Heart left ventricle (tissue), 16 donors: ENCODE measurements at regions not wholly inside any gene's neighbourhood (a gene's known extent, or its start where the extent isn't known, plus 50 kb on each side); places are given as distances from the start of the nearest gene placed in this dataset.
"Not testable (repeated sequence)": the region's sequence is repeated elsewhere in the genome, so short reads cannot be mapped to it uniquely, and the experiment has no call there.

ENCODE experiments used
- ATAC-seq, 4 donors: fragments of 200-7000 bp; cut with Tn5 transposase; one replicate each; pipeline ENCODE4 v1.9.1; 2020 to 2022; ENCODE audit warnings: moderate library complexity in 4 of 4, mild to moderate bottlenecking in 3 of 4, moderate number of reproducible peaks in 1 of 4
- DNase-seq, 5 donors: peaks; one replicate each; pipeline ENCODE4 v3.0.0-alpha.2; 2020
- H3K27ac ChIP-seq, 12 donors: fragments of 200-600 bp; sonication (generic) in 4 of 12; one replicate each; pipeline versions ENCODE4 v1.5.0 to v1.8.0; 2016 to 2022; ENCODE audit warnings: mild to moderate bottlenecking in 2 of 12
- H3K27me3 ChIP-seq, 9 donors: fragments of 200-600 bp; sonication (generic) in 2 of 9; one replicate each; pipeline versions ENCODE4 v1.5.1 to v1.8.0; 2016 to 2022; ENCODE audit warnings: mild to moderate bottlenecking in 3 of 9
- H3K36me3 ChIP-seq, 9 donors: fragments of 200-600 bp; sonication (generic) in 2 of 9; one replicate each; pipeline versions ENCODE4 v1.5.0 to v1.8.0; 2018 to 2022; ENCODE audit warnings: mild to moderate bottlenecking in 2 of 9
- H3K4me1 ChIP-seq, 12 donors: fragments of 200-600 bp; sonication (generic) in 4 of 12; one replicate each; pipeline versions ENCODE4 v1.5.0 to v1.8.0; 2016 to 2022; ENCODE audit warnings: mild to moderate bottlenecking in 3 of 12
- H3K4me3 ChIP-seq, 12 donors: fragments of 200-600 bp; sonication (generic) in 4 of 12; one replicate each; pipeline versions ENCODE4 v1.5.0 to v1.8.0; 2017 to 2022; ENCODE audit warnings: mild to moderate bottlenecking in 9 of 12, moderate library complexity in 4 of 12
- H3K9me3 ChIP-seq, 12 donors: fragments of 200-600 bp; sonication (generic) in 4 of 12; one replicate each; pipeline versions ENCODE4 v1.5.0 to v1.8.0; 2016 to 2022; ENCODE audit warnings: mild to moderate bottlenecking in 1 of 12
- CTCF ChIP-seq, 12 donors: fragments of 200-600 bp; sonication (generic) in 4 of 12; IDR thresholded peaks; one replicate each; pipeline versions ENCODE4 v1.5.0 to v1.8.0; 2018 to 2022; ENCODE audit warnings: antibody characterized with exemption in 12 of 12, mild to moderate bottlenecking in 5 of 12
- POLR2A ChIP-seq, 2 donors: fragments of 450-650 bp; IDR thresholded peaks; one replicate each; pipeline ENCODE4 v1.6.1; 2017; ENCODE audit warnings: antibody characterized with exemption in 2 of 2, mild to moderate bottlenecking in 2 of 2, moderate library complexity in 2 of 2
- WGBS, 4 donors: extraction: QIAGEN DNeasy Blood & Tissue Kit in 2 of 4; methylation state at CpG; one replicate each; pipeline versions ENCODE4 v1.1.5 to v1.1.7; 2013 to 2018; 5-methylcytosine and 5-hydroxymethylcytosine counted together
- intact Hi-C, 10 donors: fragments of 100-400 bp; cut with DNase I; formaldehyde crosslinking; loops; one replicate each; pipeline versions ENCODE4 v1.11.1 to v1.14.2; 2022
- donor health status: ischemic (EF 13 %, LVEDD 7.1; RV severe dilation, severe dysfunction).
- donor health status: healthy with polysubstance abuse.
- donor health status: DM: no; HTN: yes; CAD: no.
- donor health status: DM: no; HTN: no; CAD: no.
- donor health status: ischemic (EF 25% LVEDD 6.9; RV normal size, moderate dysfunction).
- donor health status: ischemic (EF 25% LVEDD 5.7; RV mildly dilated, moderate dysfunction).
- donor health status: healthy.
- donor health status: DM: yes; HTN: yes; CAD: no.
- donor health status: ischemic (EF 35%, LVEDD 5.7; RV mildly dilated, moderate dysfunction).
- donor health status: nonischemic (EF 11% LVEDD 7.7; RV severe dilation, severe dysfunction).
- donor health status: DM: yes; HTN: yes; CAD: no.
- donor health status: PGD.
- donor health status: ischemic (EF 29% LVEDD 5.4; RV normal size, mild dysfunction).
- donor health status: nonischemic (EF 23%, LVEDD 6.1; RV moderate dilation, normal function).

DNA sequence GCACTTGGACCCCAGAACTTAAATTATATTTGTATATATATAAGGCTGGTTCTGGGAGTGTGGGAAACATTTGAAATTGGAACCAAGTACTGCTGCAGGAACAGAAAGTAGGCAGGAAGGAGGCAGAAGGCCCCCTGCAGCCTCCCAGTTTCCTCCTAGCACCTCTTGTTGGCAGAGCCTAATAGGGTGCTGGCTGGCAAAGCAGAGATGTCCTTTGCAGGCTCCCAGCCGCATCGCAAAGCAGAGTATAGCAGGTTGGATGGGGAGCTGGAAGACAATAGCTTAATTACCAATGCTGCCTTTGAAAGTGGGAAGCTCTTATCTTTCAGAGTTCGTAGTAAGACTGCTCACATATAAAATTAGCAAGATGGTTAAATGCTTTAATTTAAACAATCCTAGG is 370.8 kb upstream of the C11orf87 start:
- no peak for TF ChIP-seq POLR2A (IDR thresholded peaks at IDR 0.05)
- ATAC-seq: no peak
- Histone ChIP-seq H3K27ac (no peak overlapping the region), H3K27me3 (no peaks in the 10 kb centered on the region), H3K4me3 (no peak overlapping the region), H3K36me3 (no peaks in the 10 kb centered on the region), H3K9me3 (no peaks in the 10 kb centered on the region), H3K4me1 (no peaks in the 10 kb centered on the region)
- WGBS, 4 donors: 72 to 84% (median 76%) methylated on average over 3 of the region's 3 CpGs
- intact Hi-C loops: no loop called here
- DNase-seq: no peak

DNA sequence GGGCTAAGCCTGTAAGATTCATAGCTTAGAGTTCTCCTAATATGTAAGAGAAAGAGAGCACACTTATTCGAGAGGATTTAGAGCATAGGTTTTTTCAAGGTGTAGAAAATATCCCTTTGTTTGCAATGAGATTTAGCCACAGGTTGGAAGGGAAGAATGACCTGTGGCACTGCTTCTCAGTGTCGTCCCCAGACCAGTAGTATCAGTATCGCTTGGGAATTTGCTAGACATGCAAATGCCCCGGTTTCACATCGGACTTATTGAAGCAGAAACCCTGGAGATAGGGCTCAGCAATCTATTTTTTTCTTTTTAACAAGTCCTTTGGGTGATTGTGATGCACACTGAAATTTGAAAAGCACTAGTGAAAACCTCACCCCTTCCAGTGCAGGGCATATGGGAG is 362.6 kb upstream of the C11orf87 start:
- H3K27me3 ChIP-seq: no peaks in the 10 kb centered on the region
- no peaks in the 10 kb centered on the region for H3K36me3 ChIP-seq
- no peak for TF ChIP-seq CTCF (IDR thresholded peaks at IDR 0.05)
- TF ChIP-seq POLR2A (IDR thresholded peaks at IDR 0.05): no peak
- no peak for DNase-seq
- no peak overlapping the region for H3K4me3 ChIP-seq
- WGBS, 4 donors: 76 to 88% (median 85%) methylated on average over 5 of the region's 5 CpGs
- no peaks in the 10 kb centered on the region for H3K9me3 ChIP-seq
- intact Hi-C loops: no loop called here
- no peak for ATAC-seq
- H3K4me1 ChIP-seq: no peaks in the 10 kb centered on the region
- no peak overlapping the region for H3K27ac ChIP-seq

- DNase-seq: no peak
Measured at GRCh38 chr11:109061394-109061793, 360.6 kb upstream of the C11orf87 start.

DNA sequence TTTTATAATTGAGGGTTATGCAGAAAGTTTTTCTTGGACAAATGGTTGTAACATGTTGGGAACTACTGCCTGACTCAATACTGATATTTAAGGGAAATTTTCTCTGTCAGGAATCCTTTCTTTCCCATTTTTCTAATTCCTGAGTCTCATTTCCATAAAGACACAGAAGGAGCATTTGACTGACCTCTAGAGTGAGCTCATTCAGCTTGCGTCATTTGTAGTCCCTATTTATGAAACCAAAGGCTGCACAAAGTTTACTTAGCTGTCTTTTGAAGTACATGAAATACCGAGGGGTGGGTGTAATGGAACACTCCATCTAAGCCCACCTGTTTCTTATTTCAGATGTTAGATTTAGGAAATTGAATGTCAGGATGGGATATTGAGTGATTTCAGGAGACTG is 359.5 kb upstream of the C11orf87 start:
- Histone ChIP-seq H3K36me3 (no peaks in the 10 kb centered on the region), H3K27me3 (no peaks in the 10 kb centered on the region), H3K4me3 (no peak overlapping the region), H3K4me1 (no peaks in the 10 kb centered on the region), H3K27ac (no peak overlapping the region), H3K9me3 (no peaks in the 10 kb centered on the region)
- ATAC-seq (no peak), DNase-seq (no peak)
- TF ChIP-seq POLR2A (IDR thresholded peaks at IDR 0.05) (no peak), CTCF (IDR thresholded peaks at IDR 0.05) (no peak)
- WGBS, 4 donors: 66 to 85% (median 73%) methylated on average over 2 of the region's 2 CpGs
- intact Hi-C loops: no loop called here

More at GRCh38 chr11:109061394-109061793, 360.6 kb upstream of the C11orf87 start:
- ATAC-seq: no peak
- no peaks in the 10 kb centered on the region for H3K4me1 ChIP-seq
- H3K4me3 ChIP-seq: no peak overlapping the region
- no peaks in the 10 kb centered on the region for H3K27me3 ChIP-seq
- no peaks in the 10 kb centered on the region for H3K9me3 ChIP-seq
- no peak overlapping the region for H3K27ac ChIP-seq
- no peaks in the 10 kb centered on the region for H3K36me3 ChIP-seq
- TF ChIP-seq POLR2A (IDR thresholded peaks at IDR 0.05): no peak
- no peak for TF ChIP-seq CTCF (IDR thresholded peaks at IDR 0.05)
- WGBS, 4 donors: 90 to 100% (median 93%) methylated on average over 1 of the region's 1 CpG
- intact Hi-C loops: no loop called here

- Histone ChIP-seq H3K27me3 (no peaks in the 10 kb centered on the region), H3K4me3 (no peak overlapping the region), H3K4me1 (no peaks in the 10 kb centered on the region), H3K36me3 (no peaks in the 10 kb centered on the region), H3K27ac (no peak overlapping the region), H3K9me3 (no peaks in the 10 kb centered on the region)
- WGBS, 4 donors: 70 to 83% (median 72%) methylated on average over 2 of the region's 2 CpGs
- intact Hi-C loops: no loop called here
- DNase-seq (no peak), ATAC-seq (no peak)
- TF ChIP-seq POLR2A (IDR thresholded peaks at IDR 0.05): no peak
- no peak for TF ChIP-seq CTCF (IDR thresholded peaks at IDR 0.05)
Measured at GRCh38 chr11:109062871-109063270, 359.1 kb upstream of the C11orf87 start.

- H3K9me3 ChIP-seq, intact Hi-C loops, H3K27me3 ChIP-seq, H3K4me1 ChIP-seq, H3K36me3 ChIP-seq, H3K4me3 ChIP-seq, H3K27ac ChIP-seq, DNase-seq, ATAC-seq: not testable (repeated sequence)
- WGBS, 4 donors: 87 to 96% (median 89%) methylated on average over 5 of the region's 5 CpGs
Measured at GRCh38 chr11:109064618-109065311, 357.2 kb upstream of the C11orf87 start.
